NCI-H82 (cell line): ENCODE measurements at regions not wholly inside any gene's neighbourhood (a gene's known extent, or its start where the extent isn't known, plus 50 kb on each side); places are given as distances from the start of the nearest gene placed in this dataset.
A peak's percentile ranks its signal among the peaks of the same experiment; 100 is the strongest.

Experiments
- DNase-seq: peaks from one replicate; lab custom pipeline; 2025; lab: John Stamatoyannopoulos, UW

DNA sequence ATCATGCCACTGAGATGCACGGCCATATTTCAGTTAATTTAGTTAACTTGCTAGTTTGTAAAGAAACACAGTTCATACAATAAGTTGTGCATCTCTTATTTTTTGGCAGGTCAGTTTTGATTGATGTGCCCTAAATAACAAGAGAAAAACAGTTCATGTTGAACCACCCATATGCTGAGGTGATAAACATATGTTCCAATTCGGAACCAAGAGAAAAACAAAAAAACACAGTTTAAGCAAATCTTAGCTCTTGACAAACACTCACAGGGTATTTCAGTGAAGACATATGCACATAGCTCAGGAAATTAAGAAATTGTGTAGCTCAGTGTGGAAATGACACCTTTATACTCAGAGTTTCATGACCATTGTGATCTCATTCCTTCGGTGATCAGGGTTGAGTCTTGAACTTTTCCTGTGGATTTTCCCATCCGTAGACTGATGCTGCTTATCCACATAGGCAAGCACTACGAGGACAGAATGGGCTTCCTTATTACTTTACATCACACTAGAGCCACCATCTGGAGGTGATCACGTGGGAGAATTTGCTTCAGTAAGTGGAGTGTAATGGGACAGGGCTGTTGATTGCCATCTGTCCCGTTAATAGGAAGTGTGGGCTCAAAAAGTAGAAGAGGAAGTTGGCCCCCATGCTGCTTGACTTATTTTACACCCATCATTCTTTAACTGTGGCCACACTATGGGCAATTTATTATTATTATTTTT is 773.0 kb downstream of the MTRR start:
- DNase-seq = peak; percentile 92

DNA sequence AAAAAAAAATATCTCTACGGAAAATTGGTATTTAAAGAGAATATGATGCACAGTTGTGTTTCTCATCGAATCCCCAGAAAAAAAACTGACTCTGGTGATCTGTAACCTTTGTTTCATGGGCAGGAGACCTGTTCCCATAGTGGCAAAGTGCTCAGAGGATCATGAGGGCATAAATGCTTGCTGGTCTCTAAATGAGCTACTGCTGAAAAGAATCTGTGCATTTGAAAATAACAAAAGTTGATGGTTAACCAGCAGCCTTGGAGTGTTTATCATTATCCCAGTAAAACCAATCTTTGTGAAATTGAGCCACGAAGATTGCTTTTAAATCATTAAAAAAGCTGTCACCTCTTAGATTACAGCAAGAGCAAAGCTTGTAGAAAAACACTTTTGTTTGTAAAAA is 775.4 kb downstream of the MTRR start:
- no peak for DNase-seq

DNA sequence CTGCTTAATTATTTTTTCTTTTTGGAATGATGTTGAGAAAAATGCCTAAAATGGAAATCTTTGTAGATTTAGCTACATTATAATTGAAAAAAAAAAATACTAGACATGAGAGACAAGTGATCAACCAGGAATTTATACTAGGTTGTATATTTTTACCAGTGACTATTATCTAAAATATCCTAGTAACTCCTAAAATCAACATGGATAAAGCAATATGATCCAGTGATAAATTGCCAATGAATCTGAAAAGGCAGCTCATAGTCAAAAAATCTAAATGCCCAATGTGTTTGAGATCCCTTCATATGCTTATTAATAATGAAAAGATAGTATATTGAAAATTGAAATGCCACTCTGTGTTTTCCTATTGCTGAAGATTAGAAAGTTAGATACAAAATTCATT is 778.2 kb downstream of the MTRR start:
- DNase-seq = no peak

DNA sequence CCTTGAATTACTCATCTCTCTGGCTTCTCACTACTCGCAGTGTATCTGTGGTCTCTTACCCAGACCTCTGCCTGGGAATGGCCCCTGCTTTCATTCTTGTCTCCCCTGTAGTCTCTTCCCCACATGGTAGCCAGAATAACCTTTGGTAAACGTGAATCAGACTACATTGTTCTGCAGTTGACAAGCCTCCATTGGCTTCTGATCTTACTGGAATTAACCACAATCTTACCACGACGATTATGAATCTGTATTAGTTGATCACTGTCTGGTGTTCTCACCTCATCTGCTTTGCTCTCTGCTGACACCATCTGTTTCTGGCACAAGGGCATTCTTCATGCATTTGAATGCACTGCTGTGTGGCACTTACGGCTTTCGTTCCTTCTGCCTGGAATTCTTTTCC is 781.2 kb downstream of the MTRR start:
- peak; percentile 27 for DNase-seq

DNA sequence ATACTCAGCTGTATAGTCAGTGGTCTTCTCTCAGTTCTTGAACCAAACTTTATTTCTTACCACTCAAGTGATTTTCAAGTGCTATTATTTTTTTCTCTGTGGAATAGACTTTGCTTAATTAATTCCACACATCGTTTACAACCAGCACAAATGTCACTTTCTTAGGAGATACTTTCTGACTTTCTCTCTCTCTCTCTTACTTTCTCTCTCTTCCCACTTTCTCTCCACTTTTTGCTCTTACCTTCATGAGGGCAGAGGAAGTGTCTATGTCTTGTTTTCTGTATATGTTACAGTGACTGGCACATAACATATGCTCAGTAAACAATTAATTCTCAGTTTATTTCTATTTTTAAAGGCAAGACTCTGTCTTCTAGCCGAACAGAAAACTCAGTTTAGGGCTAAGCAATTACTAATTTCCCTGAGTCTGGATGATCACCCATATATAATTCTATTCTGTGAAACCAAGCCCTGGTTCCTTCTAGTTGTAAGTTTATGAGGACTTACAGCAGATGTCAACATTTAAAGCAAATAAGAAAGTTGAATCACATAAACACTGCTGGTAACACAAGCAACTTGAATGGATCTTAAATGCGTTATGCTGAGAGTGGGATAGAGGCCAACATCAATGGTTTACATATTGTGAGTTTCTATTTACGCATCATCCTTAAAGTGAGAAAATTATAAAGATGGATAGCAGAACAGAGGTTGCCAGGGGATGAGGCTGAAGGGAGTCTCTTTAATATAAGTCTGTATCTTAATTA is 791.4 kb downstream of the MTRR start:
- no peak for DNase-seq

DNA sequence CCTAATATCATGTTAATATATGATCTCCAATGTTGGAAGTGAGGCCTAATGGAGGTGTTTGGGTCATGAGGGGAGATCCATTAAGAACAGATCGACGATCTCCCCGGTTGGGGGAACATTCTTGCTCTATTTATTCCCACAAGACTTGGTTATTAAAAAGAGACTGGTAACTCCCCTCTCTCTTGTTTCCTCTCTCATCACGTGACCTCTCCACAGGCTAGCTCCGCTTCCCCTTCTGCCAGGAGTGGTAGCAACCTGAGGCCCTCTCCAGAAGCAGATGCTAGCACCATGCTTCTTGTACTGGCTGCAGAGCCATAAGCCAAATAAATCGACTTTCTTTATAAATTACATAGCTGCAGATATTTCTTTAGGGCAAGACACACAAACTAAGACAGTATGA is 794.4 kb downstream of the MTRR start:
- DNase-seq = no peak

DNA sequence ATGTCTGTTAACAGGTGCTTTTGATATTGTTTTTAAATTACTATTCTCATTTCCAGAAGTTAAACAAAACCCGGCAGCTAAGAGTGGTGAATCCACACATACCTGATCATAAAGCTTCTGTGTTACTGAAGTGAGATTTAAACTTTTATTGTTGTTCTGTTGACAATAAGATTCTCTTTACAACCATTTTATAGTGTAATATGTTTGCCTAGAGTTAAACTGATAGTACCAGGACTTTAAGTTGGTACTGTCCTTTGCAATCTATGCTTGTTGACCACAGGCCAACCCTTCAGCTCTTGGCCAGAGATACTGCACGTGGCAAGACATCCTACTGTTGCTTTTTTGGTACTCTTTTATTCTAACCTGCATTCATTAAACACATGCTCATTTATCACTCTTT is 806.2 kb downstream of the MTRR start:
- no peak for DNase-seq

DNA sequence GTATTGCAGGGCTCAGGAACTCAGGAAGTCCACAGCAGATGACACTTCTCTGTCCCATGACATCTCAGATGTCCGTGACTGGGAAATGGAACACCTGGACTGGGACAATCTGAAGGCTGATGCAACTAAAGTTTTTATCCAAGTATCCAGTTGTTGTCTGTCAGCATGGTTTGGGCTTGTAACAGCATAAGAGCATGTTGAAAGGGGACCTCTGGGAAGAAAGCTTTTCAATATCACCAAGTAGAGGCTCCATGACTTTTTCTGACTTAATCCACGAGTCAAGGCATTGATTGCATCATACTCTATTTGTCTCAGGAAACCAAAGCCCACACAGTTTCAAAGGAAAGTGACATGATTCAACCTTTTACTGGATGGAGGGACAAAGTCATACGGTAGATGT is 807.7 kb downstream of the MTRR start:
- no peak for DNase-seq

DNA sequence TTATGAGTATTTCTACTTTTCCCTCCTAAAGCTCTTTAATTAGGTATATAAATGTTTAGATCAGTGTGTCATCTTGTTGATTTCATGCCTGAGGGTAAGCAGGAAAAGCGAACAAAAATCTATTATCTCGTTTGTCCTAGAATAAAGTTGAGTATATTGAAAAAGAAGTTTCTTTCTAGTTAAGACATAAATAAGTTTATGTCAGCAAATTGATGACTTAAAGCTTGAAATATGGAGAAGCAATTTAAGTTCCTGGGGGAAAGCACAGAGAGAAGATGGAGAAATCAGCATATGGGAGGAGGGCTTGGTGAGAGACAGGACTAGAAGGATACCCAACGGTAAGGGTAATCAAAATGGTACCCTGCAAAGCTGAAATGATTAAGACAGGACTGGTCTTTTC is 813.4 kb downstream of the MTRR start:
- DNase-seq = no peak

DNA sequence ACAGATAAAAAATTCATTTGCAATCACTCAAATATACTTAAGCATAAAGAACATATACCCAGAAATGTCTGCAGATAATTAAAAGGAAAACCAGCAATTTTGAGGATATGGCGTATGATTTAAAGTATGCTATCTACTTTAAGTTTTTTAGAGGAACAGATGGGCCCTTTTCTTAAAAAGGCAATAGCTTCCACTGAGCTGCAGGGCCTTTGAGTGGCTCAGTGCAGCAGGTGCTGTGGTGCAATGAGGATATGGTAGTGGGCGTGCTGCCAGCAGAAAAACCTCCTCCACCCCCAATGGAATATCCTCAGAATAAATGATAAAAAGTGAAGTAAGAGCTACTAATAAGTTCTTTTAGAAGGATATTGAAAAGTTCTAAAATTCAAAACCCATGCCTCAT is 814.5 kb downstream of the MTRR start:
- peak; percentile 15 for DNase-seq

DNA sequence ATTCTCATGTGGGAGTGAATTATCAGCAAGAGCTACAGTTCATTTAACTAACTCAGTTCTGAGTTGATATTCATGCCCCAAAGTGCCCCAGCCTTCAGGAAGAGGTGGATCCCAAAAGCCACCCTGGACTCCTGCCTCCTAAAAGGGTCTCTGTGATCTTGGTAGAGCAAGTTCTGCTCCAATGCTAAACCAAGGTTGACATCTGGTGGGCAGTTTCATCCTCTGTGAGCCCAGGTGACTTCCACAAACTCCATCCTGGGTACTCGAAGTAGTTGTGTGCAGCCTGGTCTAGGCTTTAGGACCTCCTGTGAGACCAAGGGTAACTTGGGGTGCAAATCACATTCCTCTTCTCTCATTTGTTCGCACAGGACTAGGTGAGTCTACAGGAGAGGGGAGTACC is 816.8 kb downstream of the MTRR start:
- peak; percentile 43 for DNase-seq

DNA sequence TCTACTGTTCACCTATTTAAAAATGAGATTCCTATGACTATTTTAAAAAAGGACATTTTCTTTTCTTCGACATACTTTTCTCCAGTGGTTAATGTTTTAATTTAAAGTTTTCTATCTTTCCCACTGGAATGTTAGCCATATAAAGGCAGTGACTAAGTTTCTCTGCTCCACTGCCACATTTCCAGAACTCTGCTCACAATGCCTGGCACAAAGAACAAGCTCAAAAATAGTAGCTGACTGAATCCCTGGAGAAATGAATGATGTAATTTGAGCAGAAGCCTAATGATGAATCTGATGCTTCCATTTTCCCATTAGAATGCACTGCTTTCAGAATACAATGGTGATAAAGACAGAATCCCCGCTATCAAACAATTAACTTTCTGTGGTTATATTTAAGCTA is 817.8 kb downstream of the MTRR start:
- DNase-seq = no peak

DNA sequence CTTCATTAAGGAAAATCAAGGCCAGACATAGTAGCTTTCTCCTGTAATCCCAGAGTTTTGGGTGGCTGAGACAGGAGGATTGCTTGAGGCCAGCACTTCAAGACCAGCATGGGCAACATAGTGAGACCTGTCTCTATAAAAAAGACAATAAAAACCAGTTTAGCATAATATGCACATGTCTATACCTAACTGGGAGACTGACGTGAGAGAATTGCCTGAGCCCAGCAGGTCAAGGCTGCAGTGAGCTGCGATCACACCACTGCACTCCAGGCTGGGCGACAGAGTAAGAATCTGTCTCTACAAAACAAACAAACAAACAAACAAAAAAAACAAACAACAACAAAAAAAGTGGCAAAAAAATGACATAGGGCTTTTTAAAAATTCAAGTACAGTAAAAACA is 820.8 kb downstream of the MTRR start:
- DNase-seq = no peak

DNA sequence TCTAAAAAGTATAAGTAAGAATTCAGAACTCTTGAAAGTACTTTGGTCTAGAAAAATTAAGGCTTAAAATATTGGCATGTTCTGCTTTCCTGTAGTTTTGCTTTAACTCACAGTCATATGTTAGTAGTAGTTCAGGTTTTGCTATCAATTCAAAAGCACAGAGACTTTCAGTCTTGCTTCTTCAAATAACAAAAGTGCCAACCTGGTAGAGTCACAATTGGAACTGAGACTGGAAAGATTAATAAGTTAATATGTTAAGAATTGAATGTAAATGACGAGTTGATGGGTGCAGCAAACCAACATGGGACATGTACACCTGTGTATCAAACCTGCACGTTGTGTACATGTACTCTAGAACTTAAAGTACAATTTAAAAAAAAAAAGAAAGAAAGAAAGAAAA is 822.3 kb downstream of the MTRR start:
- no peak for DNase-seq

DNA sequence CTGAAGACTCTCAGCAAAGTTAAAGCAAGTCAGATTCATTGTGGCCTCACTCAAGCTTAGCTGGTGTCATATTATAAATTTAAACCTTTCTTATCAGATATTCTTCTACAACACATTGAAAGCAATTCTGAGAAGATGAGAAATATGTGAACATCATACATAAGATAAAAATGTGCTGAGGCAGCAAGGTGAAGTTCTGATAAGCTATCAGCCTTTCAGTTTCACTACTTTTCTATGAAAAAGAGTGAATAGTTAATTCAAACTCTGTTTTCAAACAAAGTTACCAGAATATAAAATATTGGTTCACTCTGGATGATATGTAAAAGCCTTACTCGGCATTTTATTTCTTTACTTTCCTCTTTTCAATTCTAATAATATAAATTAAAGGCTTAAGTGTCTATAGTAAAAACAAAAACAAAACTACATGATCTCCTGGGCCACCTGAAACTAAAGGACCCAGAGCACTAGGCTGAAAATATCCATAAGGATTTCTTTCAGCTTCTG is 824.4 kb downstream of the MTRR start:
- DNase-seq = no peak

DNA sequence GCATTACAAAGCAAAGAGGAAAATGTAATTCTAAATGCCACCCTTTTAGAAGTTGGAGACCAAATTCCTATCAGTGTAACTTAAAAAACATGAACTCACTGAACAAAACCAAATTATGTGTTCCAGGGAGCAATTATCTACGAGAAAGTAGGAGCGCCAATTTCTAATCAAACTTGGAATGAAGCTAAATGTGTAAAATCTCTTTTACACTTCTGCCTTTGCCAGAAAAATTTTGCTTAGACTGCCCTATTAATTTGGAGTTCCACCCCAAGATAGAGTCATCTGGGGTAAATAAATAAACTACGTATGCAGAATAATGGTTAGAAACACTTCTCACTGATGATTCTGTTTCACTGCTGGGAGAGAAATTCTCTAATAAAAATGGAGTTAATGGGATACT is 825.6 kb downstream of the MTRR start:
- no peak for DNase-seq

DNA sequence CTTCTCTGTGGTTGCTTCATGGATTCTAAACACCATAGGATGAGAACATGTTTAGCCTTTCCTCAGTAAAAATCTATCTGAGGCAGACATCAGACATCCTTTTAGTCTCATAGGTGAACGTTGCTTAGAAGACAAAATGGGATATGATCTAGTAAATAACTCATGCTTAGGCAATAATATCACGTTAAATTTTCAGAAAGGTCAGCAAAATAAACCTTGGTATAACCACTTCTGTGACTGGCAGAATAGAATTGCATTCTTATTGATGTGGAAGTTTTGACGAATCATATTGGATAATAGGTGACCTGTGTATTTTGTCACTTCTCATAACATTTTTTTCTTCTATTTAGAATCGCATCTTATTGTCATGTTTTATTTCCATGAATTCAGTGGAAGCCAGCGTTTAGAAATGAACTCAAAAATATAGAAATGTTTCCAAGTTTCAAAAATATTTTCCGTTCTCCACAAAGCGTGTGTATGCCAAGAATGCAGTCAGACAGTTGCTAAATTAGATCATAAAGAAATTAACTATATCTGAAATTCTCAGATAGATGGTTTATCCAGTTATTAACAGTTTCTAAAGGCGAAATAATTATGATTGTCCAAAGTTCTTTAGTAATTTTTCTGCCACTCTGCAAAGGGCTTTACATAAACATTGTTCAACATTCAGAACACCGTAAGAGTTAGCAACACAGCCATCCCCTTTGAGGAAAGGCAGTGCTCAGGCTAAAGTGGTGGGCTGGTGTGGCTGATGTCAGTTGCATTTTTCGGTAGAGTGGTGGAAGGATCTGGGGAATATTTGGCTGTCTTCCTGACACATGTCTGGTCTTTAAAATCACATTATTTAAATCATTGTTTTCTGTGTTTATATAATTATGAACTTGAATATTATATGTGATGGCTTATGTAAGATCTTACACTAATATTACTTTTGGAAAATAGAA is 827.2 kb downstream of the MTRR start:
- DNase-seq = no peak

DNA sequence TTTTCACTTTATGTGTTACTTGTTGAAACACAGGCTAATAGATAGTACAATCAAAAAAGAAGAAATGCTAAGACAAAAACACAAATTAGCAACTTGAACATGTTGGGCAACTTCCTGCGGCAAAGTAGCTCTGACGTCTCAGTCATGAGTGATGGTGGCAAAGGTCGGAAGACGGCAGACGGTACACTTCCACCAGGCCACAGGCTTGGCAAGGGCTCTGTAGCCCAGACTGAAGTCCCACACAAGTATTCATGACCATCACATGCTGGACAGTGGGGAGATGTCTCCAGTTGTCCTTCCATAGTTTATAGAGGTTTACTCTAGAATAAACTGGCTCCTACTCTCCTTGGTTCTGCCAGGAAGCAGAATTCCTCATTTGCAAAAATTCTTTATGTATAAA is 831.3 kb downstream of the MTRR start:
- no peak for DNase-seq

DNA sequence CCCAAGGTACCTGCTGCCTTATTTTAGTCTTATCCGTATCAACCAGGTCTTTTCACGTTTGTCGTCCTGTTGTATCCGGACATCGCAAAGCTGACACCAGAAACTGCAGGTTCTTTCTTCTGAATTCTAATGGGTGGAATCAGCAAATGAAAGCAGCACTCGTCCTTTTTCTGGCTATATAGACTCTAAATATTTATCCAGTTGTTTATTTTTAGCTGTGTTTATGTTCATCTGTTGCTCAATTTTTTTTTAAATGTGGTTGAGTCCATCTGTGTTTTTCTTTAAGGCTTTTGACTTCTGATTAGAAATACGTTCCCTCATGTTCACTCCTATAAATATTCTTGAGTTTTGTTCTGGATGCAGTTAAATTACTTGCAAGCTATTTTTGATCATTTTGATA is 831.7 kb downstream of the MTRR start:
- DNase-seq = no peak

DNA sequence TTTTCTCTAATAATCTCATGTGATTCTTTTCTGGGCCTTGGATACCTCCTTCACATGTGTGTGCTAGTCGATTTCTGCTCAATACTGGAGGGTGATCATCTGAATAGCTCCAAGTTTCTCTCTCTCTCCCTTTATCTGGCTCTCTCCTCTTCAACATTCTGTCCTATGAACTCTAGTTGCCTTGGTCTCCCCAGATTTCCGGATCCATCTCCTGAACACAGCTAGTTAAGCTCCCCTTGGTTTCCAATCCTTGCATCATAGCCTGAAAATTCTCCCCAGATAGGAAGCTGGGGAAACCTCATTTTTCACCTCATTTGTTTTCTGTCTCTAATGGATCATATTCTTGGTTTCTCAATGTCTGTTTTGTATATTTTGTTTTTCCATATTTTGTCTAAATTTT is 832.3 kb downstream of the MTRR start:
- DNase-seq = no peak

DNA sequence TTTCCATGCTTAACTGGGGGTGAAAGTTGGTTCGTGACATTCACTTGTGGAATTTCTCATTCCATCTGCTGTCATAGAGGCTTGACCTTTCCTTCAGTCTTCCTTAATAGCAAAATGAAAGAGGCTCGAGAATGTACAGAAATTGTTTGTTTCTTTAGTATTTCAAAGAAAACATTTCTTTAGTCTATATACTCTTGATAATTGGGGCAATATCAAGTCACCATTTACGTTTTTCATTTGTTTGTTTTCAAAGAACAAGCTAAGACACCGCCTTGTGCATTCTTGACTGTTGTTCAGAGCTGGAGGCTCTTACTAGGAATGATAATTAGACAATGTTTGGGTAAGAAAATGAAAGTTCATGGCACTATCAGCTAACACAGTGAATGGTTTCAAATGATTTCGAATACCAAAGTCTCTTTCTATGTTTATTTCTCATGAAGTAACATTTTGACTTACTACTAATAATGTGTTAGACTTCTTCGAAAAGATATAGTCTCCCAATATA is 835.4 kb downstream of the SEMA5A start:
- no peak for DNase-seq

DNA sequence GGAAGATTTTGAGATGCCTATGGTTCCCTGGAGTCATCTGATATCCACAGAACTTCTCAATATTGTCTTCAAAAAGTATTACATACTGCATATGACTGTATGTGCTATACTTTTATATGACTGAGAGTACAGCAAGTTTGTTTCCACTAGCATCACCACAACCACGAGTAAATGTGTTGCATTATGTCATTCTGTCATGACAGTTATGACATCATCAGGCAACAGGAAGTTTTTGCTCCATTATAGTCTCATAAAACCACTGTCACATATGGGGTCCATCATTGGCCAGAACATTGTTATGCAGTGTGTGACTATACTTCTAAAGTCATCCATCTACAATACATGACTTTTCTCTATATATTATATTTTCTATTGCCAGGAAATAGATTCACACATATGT is 831.7 kb downstream of the SEMA5A start:
- no peak for DNase-seq
